RWPE1 (cell line): ENCODE measurements at regions not wholly inside any gene's neighbourhood (a gene's known extent, or its start where the extent isn't known, plus 50 kb on each side); places are given as distances from the start of the nearest gene placed in this dataset.

Experiments
- CTCF ChIA-PET: fragments of 350-600 bp; sonication (Branson Sonifier 250); formaldehyde crosslinking; extraction: SDS; loops from one replicate; lab custom pipeline; 2021; lab: Yijun Ruan, JAX
- POLR2A ChIA-PET: fragments of 400-600 bp; formaldehyde crosslinking; extraction: SDS; loops from one replicate; lab custom pipeline; 2020; ENCODE audit warnings: antibody characterized with exemption; ENCODE audit not compliant: low non-redundant PET; lab: Yijun Ruan, JAX
- DNase-seq: peaks from one replicate; pipeline ENCODE4 v3.0.0; 2012; ENCODE audit warnings: low spot score
- H3K27ac ChIP-seq: fragments of 450-650 bp; 2 replicates; pipeline ENCODE4 v1.5.1; 2017
- TF ChIP-seq, protein P1 (sequence below): fragments of 450-650 bp; conservative IDR thresholded peaks from 2 replicates; pipeline ENCODE4 v1.5.1; 2017; ENCODE audit warnings: low read depth, mild to moderate bottlenecking

DNA sequence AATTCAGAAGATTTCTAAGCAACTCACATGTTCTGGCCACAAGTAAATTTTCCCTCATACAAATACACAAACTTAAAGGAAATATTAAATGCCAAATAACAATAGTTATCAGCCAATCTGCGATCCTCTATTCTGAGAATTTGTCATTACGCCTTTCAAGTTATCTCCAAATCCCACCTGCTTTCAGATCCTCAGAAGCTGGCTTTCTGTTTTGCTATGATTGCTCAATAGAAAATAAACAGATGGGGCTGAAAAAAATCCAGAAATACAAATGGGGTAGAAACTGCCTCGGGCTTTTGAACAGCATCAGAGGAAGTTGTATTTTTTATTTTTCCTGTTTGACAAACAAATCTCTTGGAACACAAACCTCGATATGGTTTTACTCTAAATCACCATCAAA, 74.0 kb upstream of the CNTN4 start:
- ChIA-PET CTCF (no interaction called here), POLR2A (no interaction called here)
- TF ChIP-seq, protein P1, sequence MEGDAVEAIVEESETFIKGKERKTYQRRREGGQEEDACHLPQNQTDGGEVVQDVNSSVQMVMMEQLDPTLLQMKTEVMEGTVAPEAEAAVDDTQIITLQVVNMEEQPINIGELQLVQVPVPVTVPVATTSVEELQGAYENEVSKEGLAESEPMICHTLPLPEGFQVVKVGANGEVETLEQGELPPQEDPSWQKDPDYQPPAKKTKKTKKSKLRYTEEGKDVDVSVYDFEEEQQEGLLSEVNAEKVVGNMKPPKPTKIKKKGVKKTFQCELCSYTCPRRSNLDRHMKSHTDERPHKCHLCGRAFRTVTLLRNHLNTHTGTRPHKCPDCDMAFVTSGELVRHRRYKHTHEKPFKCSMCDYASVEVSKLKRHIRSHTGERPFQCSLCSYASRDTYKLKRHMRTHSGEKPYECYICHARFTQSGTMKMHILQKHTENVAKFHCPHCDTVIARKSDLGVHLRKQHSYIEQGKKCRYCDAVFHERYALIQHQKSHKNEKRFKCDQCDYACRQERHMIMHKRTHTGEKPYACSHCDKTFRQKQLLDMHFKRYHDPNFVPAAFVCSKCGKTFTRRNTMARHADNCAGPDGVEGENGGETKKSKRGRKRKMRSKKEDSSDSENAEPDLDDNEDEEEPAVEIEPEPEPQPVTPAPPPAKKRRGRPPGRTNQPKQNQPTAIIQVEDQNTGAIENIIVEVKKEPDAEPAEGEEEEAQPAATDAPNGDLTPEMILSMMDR, result no peak
- H3K27ac ChIP-seq, result no peak overlapping the region
- no peak for DNase-seq

DNA sequence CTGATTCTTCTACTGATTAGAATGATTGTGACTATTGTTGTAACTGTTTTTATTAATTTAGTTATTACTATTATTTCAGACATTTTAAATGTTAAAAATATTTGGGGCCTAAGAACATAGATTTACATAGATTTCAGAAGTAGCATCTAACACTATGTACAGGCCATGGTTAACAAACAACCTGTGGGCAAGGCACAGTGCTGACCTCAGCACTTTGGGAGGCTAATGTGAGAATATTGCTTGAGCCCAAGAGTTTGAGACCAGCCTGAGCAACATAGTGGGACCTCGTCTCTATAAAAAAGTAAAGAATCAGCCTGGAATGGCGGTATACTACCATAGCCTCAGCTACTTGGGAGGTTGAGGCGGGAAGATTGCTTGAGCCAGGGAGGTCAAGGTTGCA, 69.1 kb upstream of the CNTN4 start:
- H3K27ac ChIP-seq, result no peak overlapping the region
- TF ChIP-seq, protein P1, result no peak
- DNase-seq, result no peak
- ChIA-PET CTCF (no interaction called here), POLR2A (no interaction called here)

- no peak overlapping the region for H3K27ac ChIP-seq
- CTCF ChIA-PET, result no interaction called here
- TF ChIP-seq, protein P1, result no peak
- POLR2A ChIA-PET, result no interaction called here
- no peak for DNase-seq
Measured at GRCh38 chr3:2036076-2036475, 62.6 kb upstream of the CNTN4 start.

GRCh38 chr3:2041931-2042330, 56.7 kb upstream of the CNTN4 start:
- no peak overlapping the region for H3K27ac ChIP-seq
- TF ChIP-seq, protein P1, result no peak
- DNase-seq, result no peak
- ChIA-PET CTCF (no interaction called here), POLR2A (no interaction called here)
